SK-N-SH (cell line): ENCODE measurements at regions not wholly inside any gene's neighbourhood (a gene's known extent, or its start where the extent isn't known, plus 50 kb on each side); places are given as distances from the start of the nearest gene placed in this dataset.

Source experiments
- JUND ChIP-seq: IDR thresholded peaks from 2 replicates; pipeline ENCODE4 v1.4.0; 2012
- POLR2AphosphoS5 ChIP-seq: IDR thresholded peaks from 2 replicates; pipeline ENCODE4 v1.6.1; 2012; ENCODE audit warnings: low read depth, low read length
- RFX5 ChIP-seq: IDR thresholded peaks from 2 replicates; pipeline ENCODE4 v1.6.1; 2012; ENCODE audit warnings: mild to moderate bottlenecking, improper control_type of control experiment, low read length
- SMC3 ChIP-seq: IDR thresholded peaks from 2 replicates; pipeline ENCODE4 v1.6.1; 2012; ENCODE audit warnings: low read depth, low read length, improper control_type of control experiment
- TEAD4 ChIP-seq: IDR thresholded peaks from 2 replicates; pipeline ENCODE4 v1.4.0; 2012; ENCODE audit warnings: mild to moderate bottlenecking, borderline replicate concordance; ENCODE audit not compliant: insufficient read depth
- YY1 ChIP-seq: IDR thresholded peaks from 2 replicates; pipeline ENCODE4 v1.4.0; 2012; ENCODE audit warnings: low read depth, mild to moderate bottlenecking
- TF ChIP-seq, protein P1 (sequence below): fragments of 200-600 bp; sonication (generic); IDR thresholded peaks from 2 replicates; pipeline ENCODE4 v1.6.1; 2017; ENCODE audit warnings: antibody characterized with exemption, mild to moderate bottlenecking, moderate library complexity
- TF ChIP-seq, protein P2 (sequence below): IDR thresholded peaks from 2 replicates; pipeline ENCODE4 v1.6.1; 2012; ENCODE audit warnings: mild to moderate bottlenecking, low read depth, low read length, moderate library complexity
- TF ChIP-seq, protein P3 (sequence below): IDR thresholded peaks from 2 replicates; pipeline ENCODE4; 2012

GRCh38 chr4:177117256-177117655 is 192.4 kb upstream of the NEIL3 start:
- TF ChIP-seq, protein P1, sequence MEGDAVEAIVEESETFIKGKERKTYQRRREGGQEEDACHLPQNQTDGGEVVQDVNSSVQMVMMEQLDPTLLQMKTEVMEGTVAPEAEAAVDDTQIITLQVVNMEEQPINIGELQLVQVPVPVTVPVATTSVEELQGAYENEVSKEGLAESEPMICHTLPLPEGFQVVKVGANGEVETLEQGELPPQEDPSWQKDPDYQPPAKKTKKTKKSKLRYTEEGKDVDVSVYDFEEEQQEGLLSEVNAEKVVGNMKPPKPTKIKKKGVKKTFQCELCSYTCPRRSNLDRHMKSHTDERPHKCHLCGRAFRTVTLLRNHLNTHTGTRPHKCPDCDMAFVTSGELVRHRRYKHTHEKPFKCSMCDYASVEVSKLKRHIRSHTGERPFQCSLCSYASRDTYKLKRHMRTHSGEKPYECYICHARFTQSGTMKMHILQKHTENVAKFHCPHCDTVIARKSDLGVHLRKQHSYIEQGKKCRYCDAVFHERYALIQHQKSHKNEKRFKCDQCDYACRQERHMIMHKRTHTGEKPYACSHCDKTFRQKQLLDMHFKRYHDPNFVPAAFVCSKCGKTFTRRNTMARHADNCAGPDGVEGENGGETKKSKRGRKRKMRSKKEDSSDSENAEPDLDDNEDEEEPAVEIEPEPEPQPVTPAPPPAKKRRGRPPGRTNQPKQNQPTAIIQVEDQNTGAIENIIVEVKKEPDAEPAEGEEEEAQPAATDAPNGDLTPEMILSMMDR, result no peak
- TF ChIP-seq TEAD4 (no peak), RFX5 (no peak), YY1 (no peak), JUND (no peak), SMC3 (no peak), POLR2AphosphoS5 (no peak)
- TF ChIP-seq, protein P2, sequence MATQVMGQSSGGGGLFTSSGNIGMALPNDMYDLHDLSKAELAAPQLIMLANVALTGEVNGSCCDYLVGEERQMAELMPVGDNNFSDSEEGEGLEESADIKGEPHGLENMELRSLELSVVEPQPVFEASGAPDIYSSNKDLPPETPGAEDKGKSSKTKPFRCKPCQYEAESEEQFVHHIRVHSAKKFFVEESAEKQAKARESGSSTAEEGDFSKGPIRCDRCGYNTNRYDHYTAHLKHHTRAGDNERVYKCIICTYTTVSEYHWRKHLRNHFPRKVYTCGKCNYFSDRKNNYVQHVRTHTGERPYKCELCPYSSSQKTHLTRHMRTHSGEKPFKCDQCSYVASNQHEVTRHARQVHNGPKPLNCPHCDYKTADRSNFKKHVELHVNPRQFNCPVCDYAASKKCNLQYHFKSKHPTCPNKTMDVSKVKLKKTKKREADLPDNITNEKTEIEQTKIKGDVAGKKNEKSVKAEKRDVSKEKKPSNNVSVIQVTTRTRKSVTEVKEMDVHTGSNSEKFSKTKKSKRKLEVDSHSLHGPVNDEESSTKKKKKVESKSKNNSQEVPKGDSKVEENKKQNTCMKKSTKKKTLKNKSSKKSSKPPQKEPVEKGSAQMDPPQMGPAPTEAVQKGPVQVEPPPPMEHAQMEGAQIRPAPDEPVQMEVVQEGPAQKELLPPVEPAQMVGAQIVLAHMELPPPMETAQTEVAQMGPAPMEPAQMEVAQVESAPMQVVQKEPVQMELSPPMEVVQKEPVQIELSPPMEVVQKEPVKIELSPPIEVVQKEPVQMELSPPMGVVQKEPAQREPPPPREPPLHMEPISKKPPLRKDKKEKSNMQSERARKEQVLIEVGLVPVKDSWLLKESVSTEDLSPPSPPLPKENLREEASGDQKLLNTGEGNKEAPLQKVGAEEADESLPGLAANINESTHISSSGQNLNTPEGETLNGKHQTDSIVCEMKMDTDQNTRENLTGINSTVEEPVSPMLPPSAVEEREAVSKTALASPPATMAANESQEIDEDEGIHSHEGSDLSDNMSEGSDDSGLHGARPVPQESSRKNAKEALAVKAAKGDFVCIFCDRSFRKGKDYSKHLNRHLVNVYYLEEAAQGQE, result no peak
- TF ChIP-seq, protein P3, sequence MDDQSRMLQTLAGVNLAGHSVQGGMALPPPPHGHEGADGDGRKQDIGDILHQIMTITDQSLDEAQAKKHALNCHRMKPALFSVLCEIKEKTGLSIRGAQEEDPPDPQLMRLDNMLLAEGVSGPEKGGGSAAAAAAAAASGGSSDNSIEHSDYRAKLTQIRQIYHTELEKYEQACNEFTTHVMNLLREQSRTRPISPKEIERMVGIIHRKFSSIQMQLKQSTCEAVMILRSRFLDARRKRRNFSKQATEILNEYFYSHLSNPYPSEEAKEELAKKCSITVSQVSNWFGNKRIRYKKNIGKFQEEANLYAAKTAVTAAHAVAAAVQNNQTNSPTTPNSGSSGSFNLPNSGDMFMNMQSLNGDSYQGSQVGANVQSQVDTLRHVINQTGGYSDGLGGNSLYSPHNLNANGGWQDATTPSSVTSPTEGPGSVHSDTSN, result no peak
